ENCODE measurements at regions not wholly inside any gene's neighbourhood (a gene's known extent, or its start where the extent isn't known, plus 50 kb on each side); places are given as distances from the start of the nearest gene placed in this dataset.

DNA sequence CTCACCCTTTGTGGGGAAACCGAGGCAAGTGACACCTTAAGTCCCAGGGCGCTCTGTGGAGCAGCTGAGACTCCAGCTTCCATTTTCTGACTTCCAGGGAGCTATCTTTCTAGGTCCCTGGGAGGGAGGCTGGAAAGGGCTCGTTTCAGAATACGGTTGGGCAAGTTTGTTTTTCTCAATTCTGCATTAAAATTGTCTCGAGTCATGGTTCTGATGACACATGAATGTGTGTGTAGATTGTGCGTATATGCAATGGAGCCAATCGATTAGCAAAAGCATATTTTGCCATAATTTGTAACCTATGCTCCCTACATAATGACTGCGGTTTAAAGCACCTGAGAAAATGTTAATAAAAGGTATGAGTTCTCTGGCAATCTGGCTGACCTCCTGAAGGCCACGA, 77.3 kb downstream of the SIK1 start:
- no peak for FAIRE-seq
- DNase-seq (ENCODE audit: extremely low spot score, insufficient read length, low read depth) = no peak

DNA sequence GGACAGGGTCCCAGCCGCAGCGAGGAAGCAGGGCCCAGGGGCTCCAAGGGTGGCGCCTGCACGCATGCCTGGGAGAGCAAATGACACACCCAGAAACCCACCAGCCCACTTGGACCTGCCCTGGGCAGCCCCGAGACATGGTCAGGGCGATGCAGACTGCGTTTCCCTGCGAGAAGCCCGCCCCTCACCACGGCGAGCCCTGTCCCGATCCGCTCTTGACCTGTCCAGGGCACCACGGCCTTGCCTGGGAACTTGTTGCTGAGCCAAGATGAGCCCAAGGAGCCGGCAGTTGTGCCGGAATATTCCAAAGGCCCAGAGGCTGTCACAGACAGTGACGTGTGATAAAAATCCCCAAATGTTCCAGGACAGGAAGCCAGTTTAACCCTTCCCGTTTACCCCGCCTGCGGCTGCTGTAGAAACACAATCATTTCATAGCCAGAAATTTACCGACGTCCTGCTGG, 78.1 kb downstream of the SIK1 start:
- DNase-seq (ENCODE audit: extremely low spot score, insufficient read length, low read depth) (no peak), FAIRE-seq (no peak)

DNA sequence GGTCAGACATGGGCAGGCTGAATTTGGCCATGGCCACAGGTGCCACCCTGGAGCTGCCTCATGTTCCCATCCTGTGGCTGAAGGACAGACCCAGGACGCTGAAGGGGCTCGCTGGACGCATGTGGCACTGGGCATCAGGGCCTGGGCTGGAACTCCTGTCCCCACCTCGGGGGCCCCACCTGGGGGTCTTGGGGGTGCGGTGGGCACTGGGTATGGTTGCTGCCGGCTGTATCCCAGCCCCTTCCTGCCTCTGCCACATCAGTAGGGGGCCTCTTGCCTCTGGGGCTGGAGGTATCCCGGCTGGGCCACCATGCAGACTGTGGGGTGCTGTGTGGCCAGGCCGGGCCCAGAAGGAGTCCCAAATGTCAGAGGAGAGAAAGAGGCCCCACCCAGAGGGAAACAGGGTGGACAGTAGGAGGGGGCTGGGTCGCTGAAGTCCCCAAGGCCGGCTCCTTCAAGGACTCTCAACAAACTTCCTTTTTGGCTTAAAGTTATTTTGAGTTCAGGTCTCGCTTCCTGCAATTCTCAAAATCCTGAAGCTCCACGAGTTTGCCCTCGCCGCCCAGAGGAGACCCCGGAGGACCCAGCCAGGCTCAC, 78.7 kb downstream of the SIK1 start:
- FAIRE-seq (no peak), DNase-seq (ENCODE audit: extremely low spot score, insufficient read length, low read depth) (no peak)

DNA sequence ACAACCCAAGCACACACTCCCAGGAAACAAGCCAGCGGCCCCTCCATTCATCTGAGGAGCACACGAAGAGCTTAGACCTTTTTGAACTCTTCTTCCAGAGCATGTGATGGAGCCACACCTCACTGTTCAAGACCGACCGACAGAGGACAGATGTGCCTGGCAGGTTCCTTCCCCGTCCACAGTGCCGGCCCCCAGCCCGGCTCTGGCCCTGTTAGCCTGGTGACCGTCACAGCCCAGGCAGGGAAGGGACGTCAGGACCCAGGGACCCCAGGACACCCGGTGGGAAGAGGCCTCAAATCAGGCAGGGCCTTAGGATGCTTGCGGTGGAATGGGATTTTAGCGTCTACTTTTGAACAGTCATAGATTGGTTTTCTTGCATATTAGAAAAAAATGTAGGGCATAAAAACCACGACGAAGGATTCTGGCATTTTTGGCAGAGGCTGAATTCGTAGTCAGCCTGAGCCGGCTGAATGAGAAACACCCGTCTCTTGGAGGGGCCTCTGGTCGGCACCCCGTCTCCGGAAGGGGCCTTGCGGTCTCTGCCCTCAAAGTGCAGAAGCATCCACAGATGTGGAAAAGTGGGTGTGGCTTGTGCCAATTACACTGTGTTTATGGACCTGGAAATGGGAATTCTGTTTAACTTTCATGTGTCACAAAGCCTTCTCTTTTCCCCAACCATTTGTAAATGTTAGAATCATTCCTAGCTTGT, 79.3 kb downstream of the SIK1 start:
- DNase-seq (ENCODE audit: extremely low spot score, insufficient read length, low read depth) = no peak
- no peak for FAIRE-seq

DNA sequence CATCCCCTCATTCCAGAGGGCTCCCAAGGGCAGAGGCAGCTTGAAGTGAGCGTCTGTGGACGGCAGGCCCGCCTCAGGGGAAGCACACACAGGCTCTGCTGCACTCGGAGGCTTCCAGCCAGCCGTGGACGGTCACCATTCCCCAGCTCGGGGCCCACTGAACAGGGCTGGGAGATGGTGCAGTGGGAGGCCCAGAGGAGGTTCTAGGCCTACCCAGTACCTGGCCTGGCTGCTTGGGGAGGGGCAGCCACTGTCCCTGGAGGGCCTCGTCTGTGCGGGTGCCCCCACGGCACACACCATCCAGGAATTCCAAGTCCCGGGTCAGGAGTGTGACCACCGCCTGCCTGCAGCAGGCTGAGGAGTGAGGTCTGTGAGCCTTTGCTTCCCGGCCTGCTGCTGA, 80.4 kb downstream of the SIK1 start:
- no peak for FAIRE-seq
- no peak for DNase-seq (ENCODE audit: extremely low spot score, insufficient read length, low read depth)

DNA sequence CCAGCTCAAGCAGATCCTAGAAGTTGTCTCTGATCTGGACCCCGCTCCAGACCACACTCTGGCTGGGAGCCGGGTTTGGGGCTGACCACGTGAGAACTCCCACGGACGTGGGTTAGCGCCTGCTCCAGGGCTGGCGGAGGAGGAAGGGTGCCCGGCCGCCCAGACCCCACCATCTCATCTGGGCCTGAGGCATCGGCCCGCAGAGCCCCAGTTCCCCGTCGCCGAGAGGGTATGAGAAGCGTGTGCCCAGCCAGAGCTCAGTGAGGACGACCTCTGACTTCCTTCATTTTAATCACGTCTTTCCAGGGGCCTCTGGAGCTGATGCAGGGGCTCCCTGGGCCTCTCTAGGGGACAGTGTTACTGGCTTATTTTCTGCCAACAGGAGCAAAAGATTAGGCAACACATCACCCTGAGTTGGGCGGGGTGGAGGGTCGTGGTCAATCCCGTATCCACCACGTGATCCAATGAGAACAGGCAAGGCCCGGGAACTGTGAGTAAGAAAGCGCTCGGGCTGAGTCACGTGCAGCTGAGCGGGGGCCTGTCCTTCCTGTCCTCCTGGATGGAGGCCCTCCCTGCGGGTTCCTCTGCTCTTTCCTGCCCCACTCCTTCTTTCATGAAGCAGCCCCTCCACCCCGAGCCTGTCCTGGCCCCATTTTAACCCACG, 81.1 kb downstream of the SIK1 start:
- no peak for DNase-seq (ENCODE audit: extremely low spot score, insufficient read length, low read depth)
- no peak for FAIRE-seq

DNA sequence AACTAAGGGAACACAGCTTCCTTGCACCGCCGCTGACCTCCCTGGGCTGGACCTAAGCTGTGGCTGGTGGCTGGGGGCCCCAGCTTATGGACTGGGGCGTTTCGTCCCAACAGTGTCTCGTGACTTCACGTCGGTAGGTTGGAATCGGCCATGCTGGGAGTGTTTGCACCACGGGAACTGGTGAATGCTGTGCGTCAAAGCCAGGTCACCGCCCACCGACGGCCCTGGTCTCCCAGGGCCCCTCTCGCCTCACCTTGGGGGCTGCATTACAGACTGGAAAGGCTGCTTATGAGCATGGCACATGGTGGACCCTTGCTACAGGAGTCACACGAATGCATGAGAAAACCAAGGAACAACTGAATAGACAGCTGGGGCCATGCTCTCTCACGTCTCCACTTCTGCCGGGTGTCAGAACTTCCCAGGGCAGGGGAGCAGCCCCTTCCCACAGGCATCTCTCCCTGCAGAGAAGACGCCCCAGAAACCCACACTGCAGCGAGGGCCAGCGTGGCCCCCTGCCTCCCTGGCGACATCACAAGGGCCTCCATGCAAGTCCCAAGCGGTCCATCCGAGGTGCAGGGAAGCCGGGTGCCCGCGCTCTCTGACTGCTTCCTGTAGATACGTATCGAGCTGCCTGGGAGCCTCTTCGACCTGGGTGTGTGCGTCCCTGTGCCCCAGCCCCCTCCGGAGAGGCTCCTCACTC, 81.7 kb downstream of the SIK1 start:
- DNase-seq (ENCODE audit: extremely low spot score, insufficient read length, low read depth) (no peak), FAIRE-seq (no peak)

DNA sequence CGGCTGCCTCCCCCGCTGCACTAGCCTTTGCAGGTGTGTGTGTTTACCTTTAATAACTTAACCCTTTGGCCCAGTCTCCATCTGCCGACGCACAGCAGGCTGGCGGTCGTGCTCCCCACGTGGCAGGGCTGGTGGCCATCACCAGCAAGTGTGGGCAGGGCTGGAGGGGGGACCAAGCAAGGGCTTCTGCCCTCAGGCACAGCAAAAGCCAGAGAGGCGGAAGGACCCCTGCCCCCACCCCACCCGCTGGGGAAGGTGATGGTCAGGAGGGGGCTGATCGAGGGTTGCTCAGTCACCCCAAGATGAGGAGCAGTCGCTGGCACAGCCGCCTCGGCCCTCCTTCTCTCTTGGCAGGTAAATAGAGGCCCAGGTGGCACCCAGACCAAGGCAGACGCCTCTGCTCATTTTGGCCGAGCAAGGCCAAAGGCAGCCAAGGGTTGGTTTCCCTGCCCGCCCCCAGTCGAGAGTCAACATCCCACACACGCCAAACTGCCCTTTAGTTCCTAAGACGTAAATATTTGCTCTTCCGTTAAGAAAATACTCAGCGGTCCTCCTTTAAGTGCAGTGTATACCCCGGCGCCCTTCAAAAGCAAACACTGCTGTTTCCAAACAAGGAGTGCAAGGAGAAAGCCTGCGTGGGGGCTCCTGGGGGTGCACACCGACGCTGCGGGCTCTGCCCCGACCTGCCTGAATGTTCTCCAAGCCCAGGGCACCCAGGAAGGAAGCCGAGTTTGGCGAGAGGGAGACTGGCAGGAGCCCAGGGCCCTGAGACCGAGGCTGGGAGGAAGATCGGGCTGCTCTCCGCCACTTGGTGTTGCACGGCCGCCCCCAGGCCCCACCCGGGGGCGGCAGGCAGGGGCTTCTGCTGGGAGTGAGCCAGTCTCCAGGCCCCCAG, 82.7 kb downstream of the SIK1 start:
- FAIRE-seq (no peak), DNase-seq (ENCODE audit: extremely low spot score, insufficient read length, low read depth) (no peak)

DNA sequence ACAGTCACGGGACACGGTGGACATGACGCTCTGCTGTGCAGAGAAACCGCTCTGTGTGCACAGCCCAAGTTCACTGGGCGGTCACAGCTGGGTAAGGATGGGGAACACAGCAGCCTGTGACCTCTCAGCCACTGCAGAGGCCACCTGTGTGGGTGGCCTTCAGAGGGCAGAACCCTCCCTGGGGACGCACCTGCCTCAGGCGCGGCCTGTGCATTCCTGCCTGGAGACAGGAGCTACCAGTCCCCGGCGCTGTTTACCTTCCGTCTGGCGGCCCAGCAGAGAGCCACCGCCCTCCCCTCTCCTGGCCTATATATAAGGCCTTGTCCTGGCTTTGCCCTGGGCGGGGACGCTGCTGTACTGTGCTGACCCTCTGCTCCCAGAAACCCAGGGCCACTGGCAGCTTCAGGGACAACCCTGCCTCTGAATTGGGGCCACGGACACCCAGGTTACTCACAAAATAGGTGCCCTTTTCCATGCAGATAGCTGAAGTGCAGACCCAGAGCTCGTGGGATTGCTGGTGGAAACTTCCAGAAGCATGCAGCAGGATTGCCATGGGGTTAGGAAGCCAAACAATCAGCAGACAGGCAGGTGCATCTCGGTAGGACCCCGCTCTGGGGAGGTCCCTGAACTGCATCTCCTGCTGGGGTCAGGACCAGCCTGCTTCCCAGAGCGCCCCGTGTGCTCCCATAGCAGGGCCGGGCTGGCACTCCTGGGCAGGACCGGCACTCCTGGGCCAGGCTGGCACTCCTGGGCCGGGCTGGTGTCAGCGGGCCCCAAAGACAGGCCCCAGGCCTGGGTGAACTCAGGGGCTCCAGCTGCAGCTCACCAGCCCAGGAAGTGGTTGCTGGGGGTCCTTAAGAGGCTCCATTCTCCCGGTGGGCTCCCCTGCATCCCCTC, 83.6 kb downstream of the SIK1 start:
- DNase-seq (ENCODE audit: extremely low spot score, insufficient read length, low read depth) = no peak
- no peak for FAIRE-seq

DNA sequence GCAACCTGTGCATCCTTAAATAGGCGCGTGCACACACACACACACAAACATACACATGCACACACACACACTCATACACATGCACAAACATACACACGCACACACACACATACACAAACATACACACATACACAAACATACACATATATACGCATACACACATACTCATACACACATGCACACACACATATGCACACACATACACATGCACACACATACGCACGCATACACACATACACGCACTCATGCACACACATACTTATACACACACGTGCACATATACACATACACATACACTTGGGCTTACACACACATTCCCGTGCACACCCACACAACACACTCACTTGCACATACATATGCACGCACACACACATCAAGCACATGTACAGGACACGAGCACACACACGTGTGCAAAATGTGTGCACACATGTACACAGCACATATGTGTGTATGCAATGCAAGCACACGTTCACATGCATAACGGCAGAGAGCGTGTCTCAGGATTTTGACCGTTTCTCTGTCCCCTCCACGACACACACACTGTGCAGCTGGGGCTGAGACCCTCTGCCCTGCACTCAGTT, 84.5 kb downstream of the SIK1 start:
- FAIRE-seq (no peak), DNase-seq (ENCODE audit: extremely low spot score, insufficient read length, low read depth) (no peak)

DNA sequence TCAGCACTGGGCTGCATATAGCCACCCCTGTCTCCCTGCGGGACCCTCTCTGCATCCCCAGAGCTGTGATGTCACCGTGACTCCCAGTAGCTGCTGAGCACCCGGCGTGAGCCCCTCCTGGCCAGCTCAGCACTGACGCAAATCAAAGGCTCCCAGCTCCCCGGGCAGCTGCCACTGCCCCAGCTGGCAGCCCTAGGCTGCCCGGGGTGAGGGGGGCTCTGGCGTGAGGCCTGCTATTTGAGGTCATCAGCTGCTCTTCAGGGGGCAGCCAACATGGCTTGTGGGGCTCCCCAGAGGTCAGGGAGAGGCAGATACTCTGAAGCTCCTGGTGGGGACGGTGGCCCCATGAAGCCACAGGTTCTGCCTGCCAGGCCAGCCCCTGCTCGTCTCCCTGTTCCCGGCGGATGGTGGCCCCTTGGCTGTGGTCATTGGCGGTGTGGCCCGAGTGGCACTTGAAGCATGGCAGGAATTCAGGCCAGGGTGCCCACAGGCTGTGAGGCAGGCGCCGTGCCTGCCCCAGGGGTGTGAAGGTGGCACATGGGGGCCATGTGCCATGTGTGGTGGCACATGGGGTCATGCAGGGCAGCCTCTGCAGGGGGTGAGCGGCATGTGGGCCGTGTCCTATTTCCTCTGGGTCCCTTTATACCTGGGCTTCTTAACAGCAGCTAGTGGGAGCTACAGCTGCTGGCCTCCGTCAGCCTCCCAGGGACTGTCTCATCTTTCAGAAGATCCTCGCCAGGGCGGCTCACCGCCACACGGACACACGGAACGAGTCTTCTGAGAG, 85.4 kb downstream of the SIK1 start:
- FAIRE-seq (no peak), DNase-seq (ENCODE audit: extremely low spot score, insufficient read length, low read depth) (no peak)

DNA sequence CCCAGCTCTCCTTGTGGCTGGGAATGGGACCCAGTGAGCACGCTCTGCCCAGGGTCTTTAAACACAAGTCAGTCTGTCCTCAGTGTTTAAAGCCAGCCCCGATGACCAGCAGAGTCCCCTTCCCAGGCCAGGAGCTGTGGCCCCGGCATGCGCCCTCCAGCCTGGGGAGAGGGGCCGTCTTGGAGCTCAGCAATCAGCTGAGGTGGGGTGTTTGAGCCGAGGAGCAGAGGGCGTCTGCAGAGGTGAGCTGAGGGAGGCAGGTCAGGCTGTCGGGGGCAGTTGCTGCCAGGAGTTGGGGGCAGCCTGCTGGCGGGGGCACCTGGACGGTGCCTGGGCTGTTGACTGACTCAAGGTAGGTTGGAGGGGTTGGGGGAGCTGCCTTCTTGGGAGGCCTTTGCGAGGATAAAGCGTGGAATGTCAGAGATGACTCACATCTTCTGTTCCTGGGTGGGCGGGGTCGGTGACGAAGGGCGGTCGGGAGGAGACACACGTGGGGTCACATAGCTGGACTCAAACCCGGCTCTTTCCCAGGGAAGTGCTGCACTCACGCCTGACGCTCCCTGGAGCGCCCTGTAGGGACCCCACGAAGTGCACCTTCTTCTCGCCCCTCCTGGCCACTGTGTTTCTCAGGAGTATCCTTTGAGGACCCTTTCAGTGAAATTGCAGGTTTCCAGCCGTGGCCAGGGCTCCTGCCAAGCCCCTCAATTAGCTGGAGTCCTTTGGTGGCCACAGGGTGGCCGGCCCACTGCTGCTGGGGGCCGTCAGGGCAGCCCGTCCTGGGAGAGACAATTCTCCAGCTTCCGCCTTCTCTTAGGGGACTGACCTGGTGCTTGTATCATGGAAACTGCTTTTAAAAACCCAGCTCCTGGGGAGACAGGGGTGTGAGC, 86.2 kb downstream of the SIK1 start:
- DNase-seq (ENCODE audit: extremely low spot score, insufficient read length, low read depth) (no peak), FAIRE-seq (no peak)

DNA sequence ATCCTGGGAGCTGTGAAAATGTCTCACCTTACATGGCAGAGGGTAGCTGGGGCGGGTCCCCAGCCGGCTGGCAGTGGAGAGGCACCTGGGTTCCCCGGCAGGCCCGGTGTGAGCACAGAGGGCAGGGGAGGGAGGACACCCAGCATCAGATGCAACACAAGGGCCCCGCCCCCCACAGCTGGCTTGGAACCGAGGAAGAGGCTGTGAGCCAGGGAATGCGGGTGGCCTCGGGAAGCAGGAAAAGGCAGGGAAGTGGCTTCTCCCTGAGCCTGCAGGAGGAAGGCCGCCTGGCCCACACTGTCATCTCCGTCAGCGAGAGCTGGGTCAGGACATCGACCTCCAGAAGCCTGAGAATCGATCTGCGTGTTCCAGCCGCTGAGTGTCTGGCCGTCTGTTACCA, 87.3 kb downstream of the SIK1 start:
- FAIRE-seq (no peak), DNase-seq (ENCODE audit: extremely low spot score, insufficient read length, low read depth) (no peak)

DNA sequence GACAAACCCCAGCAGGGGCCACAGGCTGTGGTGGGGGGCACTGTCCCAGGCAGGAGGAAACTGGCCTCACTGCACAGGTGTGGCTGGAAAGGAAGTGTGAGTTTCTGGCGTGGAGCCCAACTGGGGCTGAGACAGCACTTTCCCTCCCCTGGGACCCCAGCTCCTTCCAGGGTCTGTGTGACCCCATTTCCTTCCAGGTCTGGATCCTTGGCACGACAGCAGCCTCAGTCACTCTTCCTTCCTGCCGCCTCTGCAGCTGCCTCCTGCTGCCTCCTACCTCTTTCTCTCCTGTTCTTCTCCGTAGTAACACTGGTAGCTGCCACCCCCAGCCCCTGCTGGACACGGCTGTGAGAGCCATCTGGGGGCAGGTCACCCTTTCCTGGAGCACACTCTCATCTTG, 88.0 kb downstream of the SIK1 start:
- FAIRE-seq = no peak
- DNase-seq (ENCODE audit: extremely low spot score, insufficient read length, low read depth) = no peak

DNA sequence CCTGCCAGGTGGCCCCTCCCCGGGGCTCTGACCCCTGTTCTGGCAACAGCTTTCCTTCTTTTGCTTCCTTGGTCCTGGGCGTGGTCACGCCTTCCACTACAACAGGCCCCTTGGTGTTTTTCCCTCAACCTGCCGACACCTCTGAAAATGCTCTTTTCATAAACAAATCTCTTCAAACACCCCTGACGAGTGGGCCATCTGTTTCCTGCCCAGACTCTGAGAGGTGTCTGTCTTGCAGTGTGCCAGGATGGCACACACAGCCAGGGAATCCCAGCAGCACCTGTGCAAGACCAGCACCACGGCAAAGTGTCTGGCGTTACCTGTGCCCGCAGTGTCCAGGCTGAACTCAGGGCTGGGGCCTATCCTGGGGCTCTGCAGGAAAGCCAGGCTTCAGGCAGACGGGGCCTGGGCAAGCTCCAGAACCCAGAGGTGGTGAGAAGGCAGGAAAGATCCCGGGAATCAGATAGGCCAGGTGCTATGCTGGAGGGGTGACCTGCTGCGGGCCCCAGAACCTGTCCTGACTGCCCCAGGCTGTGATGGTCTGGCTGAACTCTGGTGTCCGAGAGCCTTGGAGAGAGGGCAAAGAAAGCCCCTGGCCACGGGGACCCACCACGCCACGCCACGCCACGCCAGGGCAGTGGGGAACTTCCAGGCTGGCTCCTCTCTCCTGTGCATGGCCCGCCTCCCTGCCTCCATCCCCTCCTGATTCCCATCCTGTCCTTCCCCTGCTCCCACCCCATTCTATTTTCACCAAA, 88.9 kb downstream of the SIK1 start:
- FAIRE-seq (no peak), DNase-seq (ENCODE audit: extremely low spot score, insufficient read length, low read depth) (no peak)

DNA sequence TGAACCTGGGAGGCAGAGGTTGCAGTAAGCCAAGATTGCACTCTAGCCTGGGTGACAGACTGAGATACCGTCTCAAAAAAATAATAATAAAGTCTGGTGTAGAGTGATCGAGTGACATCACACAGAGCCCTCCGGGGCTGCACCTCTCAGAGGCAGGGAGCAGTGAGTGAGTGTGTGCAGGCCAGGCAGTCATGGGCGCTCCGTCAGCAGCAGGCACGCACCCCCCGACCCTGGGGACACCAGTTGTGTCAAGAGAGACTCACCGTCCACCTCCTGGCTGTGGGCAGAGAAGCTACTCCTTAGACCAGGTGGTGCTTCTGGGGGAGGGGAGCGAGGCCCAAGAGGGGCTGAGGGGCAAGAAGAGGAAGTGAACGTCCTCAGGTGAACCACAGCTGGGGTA, 91.8 kb downstream of the SIK1 start:
- DNase-seq (ENCODE audit: extremely low spot score, insufficient read length, low read depth) (no peak), FAIRE-seq (no peak)
